ENCODE measurements at regions not wholly inside any gene's neighbourhood (a gene's known extent, or its start where the extent isn't known, plus 50 kb on each side); places are given as distances from the start of the nearest gene placed in this dataset.

- H3K4me3 ChIP-seq (ENCODE audit: low read length), result no peak overlapping the region
- no peak for DNase-seq (ENCODE audit: low read depth)
- TF ChIP-seq CTCF (conservative IDR thresholded peaks at IDR 0.05; ENCODE audit: low read length), result no peak
These were observed 85.5 kb upstream of the CDYL2 start for GRCh38 chr16:80889779-80890359.

DNA sequence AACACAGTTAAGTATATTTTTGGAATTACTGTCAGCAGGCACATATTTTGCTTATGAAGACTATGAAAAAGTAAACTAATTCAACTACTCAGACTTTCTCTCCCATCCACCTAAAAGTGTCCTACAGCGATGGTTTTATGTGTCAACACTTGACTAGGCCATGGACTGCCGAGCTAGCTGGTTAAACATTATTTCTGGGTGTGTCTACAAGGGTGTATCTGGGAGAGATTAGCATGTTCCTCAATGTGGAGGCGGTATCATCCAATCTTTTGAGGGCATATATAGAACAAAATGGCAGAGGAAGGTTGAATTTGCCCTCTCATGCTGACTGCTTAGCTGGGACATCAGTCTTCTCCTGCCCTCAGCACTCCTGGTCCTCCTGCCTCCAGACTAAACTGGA, 82.7 kb upstream of the CDYL2 start:
- no peak for TF ChIP-seq CTCF (conservative IDR thresholded peaks at IDR 0.05; ENCODE audit: low read length)
- no peak for DNase-seq (ENCODE audit: low read depth)
- no peak overlapping the region for H3K4me3 ChIP-seq (ENCODE audit: low read length)

DNA sequence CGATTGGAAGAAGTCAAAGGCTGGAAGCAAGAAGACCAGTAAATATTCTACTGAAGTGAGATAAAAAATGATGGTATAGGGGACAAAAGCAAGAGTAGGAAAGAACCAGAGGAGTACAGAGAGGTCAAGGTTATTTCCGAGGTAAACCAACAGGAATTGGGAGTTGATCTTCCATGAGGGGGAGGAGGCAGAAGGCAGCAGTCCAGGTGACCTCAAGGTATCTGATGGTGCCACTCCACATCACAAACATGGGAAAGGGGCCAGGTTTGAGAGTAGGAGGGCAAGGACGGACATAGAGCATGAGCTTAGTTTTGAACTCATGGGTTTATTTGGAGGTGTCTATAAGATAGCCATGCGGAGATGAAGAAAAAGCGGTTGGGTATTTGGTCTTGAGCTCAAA, 79.4 kb upstream of the CDYL2 start:
- no peak for DNase-seq (ENCODE audit: low read depth)
- no peak for TF ChIP-seq CTCF (conservative IDR thresholded peaks at IDR 0.05; ENCODE audit: low read length)
- H3K4me3 ChIP-seq (ENCODE audit: low read length), result no peak overlapping the region

DNA sequence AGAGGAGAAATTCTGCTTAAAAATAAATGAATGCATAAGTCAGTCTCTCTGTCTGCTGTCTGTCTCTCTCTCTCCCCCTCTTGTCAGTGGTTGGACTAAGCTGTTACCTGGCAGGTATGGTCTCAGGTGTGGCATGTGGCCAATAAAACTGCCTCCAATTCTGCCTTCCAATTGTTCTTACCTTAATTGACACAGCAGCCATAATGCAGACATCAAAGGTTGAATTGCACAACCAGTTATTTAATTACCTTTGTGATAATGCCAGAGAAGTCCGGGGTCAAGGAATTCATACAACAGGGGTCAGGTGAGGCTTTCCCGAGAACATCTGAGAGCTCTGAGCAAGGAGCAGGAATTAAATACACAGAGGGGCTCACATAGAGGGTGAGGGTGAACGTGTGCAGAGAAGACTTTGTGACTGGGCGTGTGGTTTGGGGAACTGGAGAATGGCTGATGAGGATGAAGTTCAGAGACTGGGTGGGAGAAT, 78.8 kb upstream of the CDYL2 start:
- H3K4me3 ChIP-seq (ENCODE audit: low read length), result no peak overlapping the region
- DNase-seq (ENCODE audit: low read depth), result no peak
- no peak for TF ChIP-seq CTCF (conservative IDR thresholded peaks at IDR 0.05; ENCODE audit: low read length)

- TF ChIP-seq CTCF (conservative IDR thresholded peaks at IDR 0.05; ENCODE audit: low read length), result no peak
- no peak overlapping the region for H3K4me3 ChIP-seq (ENCODE audit: low read length)
- DNase-seq (ENCODE audit: low read depth), result no peak
These were observed 71.2 kb upstream of the CDYL2 start for GRCh38 chr16:80875616-80876015.

DNA sequence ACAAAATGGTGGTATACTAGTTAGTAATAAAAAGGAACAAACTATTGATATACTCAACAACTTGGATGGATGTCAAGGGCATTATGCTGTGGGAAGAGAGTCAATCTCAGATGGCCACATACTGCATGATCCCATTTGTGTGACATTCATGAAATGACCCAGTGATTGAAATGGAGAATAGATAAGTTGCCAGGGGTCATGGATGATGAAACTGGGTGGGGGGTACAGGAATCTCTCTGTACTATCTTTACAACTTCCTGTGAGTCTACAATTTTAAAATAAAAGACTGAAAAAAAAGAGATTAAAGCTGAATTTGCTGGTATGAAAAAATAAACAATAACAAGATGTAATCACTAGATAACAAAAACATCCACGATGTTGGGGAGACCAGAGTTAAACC, 70.5 kb upstream of the CDYL2 start:
- TF ChIP-seq CTCF (conservative IDR thresholded peaks at IDR 0.05; ENCODE audit: low read length), result no peak
- no peak for DNase-seq (ENCODE audit: low read depth)
- H3K4me3 ChIP-seq (ENCODE audit: low read length), result no peak overlapping the region

DNA sequence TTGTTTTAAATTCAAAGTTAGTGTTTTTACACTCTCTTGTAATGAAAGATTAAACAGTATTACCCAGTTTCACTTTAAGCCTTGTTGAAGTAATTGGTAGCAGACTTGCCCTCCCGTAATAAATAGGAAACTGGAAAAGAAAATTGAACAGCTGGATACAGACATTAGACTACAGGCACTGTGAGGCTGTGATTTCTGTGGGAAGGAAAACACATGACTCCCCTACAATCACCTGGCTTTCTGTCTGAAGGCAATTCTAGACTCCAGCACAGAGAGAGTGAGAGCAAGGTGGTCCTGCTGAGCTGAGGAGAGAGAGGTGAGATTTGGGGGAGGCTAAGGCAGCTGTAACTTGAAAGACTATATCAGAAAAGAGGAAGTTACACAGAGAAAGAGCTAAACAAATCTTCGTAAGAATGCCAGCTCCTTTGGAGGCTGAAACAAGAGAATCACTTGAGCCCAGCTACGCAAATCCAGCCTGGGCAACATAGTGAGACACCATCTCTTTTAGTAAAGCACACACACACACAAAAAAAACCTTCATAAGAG, 57.8 kb upstream of the CDYL2 start:
- TF ChIP-seq CTCF (conservative IDR thresholded peaks at IDR 0.05; ENCODE audit: low read length), result no peak
- H3K4me3 ChIP-seq (ENCODE audit: low read length), result no peak overlapping the region
- DNase-seq (ENCODE audit: low read depth), result no peak

Data from AG10803 (cell line).